Stimulated activated CD8-positive, alpha-beta memory T cell treated with anti-CD3 and anti-CD28 coated beads, Interleukin-7, amount 100 ng/mL, for 24 hours (primary cell): ENCODE measurements at regions not wholly inside any gene's neighbourhood (a gene's known extent, or its start where the extent isn't known, plus 50 kb on each side); places are given as distances from the start of the nearest gene placed in this dataset.
A peak's percentile ranks its signal among the peaks of the same experiment; 100 is the strongest.

Source experiments
- DNase-seq: peaks from one replicate; pipeline ENCODE4 v3.0.0-alpha.2; 2020; ENCODE audit warnings: low read depth

DNA sequence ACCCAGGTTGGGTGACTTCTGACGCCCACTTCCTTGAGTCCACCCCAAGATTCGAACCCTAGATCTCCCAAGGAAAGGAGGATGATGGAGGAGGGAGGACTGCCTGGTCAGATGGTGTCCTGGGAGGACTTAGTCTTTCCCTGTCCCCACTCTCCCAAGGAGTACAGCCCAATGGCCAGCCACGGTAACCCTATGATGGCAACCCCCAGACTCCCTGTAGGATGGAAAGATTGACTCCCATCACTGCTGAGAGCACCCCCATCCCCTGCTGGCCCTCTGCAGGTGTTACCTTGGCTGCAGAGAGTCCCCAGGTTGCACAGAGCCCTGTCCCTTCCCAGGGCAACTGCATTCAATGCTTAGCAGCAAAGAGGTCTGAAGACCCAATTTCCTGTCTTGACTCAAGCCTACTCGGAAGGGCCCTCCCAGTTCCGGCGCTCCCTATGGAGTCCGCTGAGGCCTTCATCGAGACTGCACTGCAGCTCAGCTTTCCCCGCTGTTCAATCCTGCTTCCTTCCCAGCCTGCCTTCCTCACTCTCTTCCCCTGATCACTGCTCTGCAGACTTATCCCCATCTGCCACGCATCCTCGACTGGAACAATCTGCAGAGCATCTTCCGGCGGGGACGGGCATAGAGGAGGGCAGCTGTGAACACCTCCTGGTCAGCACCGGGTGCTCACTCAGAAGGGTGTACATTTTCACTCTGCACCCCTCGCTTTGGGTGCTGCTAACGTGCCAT lies 50.8 kb upstream of the OCM2 start:
- DNase-seq: no peak

- no peak for DNase-seq
Observed at GRCh38 chr7:98046816-98047215, 56.8 kb upstream of the OCM2 start.

GRCh38 chr7:98049034-98049433 lies 57.6 kb upstream of the LMTK2 start:
- no peak for DNase-seq

- DNase-seq: peak; percentile 20
Observed at GRCh38 chr7:98051118-98051744, 55.4 kb upstream of the LMTK2 start.

DNA sequence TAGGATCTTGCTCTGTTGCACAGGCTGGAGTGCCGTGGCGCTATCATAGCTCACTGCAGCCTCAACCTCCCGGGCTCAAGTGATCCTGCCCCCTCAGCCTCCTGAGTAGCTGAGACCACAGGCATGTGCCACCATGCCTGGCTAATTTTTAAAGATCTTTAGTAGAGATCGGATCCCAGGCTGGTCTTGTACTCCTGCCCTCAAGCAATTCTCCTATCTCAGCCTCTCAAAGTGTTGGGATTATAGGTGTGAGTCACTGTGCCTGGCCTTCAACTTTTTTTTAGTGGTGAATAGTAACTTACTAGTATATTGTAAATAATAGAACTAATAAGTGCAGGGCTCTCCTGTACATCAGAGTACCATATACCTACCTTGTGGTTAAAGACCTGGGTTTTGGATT lies 52.1 kb upstream of the LMTK2 start:
- DNase-seq: no peak

DNA sequence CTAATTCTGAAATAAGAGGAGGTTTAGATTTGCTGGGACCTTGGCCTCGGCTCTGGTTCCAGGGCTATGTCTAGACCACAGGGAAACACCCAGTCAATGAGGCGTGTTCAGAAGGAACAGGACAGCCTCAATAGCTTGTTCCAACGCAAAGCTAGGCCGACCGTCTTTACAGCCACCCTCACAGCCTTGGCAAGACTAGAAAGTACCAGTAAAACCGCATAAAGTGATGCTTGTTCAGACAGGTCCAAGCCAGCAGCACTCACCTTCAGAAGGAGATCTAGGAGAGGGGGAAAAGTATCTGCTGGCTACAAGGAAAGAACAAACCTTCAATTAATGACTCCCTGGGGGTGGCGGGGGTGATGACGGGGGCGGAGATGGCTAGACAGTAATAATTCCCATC lies 50.1 kb upstream of the LMTK2 start:
- DNase-seq: no peak
